ENCODE measurements at regions not wholly inside any gene's neighbourhood (a gene's known extent, or its start where the extent isn't known, plus 50 kb on each side); places are given as distances from the start of the nearest gene placed in this dataset.
A peak's percentile ranks its signal among the peaks of the same experiment; 100 is the strongest.
"Not testable (repeated sequence)": the region's sequence is repeated elsewhere in the genome, so short reads cannot be mapped to it uniquely, and the experiment has no call there.

DNA sequence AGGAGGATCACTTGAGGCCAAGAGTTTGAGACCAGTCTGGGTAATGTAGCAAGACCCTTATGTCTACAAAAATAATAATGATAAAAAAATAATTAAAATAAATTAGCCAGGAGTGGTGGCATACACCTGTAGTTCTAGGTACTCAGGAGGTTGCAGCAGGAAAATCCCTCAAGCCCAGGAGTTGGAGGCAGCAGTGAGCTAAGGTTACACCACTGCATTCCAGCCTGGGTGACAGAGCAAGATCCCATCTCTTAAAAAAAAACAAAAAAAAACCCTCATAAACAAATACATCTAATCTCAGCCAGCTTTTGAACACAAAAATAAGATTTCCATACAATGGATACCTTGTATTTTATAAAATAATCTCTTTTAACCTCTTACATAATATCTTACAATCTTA lies 363.3 kb upstream of the KLF4 start:
- DNase-seq: no peak

DNA sequence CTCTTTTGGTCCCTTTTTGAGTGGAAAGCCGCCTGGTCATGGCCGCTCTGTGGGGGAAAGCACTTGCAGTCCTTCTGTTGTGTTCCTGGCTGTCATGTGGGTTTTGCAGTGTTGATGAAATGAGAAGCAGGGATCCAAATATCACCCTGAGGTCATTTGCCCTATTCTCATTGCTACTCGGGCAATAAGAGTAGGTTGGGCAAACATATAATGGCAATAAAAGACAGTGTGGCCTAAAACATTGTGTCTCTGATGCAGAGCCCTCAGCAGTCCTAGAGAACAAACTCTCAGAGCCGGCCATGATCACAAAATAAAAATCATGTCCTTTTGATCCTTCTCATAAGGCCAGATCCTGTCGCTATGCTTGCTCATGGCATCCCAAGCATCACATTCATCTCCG lies 361.1 kb upstream of the KLF4 start:
- DNase-seq: no peak

DNA sequence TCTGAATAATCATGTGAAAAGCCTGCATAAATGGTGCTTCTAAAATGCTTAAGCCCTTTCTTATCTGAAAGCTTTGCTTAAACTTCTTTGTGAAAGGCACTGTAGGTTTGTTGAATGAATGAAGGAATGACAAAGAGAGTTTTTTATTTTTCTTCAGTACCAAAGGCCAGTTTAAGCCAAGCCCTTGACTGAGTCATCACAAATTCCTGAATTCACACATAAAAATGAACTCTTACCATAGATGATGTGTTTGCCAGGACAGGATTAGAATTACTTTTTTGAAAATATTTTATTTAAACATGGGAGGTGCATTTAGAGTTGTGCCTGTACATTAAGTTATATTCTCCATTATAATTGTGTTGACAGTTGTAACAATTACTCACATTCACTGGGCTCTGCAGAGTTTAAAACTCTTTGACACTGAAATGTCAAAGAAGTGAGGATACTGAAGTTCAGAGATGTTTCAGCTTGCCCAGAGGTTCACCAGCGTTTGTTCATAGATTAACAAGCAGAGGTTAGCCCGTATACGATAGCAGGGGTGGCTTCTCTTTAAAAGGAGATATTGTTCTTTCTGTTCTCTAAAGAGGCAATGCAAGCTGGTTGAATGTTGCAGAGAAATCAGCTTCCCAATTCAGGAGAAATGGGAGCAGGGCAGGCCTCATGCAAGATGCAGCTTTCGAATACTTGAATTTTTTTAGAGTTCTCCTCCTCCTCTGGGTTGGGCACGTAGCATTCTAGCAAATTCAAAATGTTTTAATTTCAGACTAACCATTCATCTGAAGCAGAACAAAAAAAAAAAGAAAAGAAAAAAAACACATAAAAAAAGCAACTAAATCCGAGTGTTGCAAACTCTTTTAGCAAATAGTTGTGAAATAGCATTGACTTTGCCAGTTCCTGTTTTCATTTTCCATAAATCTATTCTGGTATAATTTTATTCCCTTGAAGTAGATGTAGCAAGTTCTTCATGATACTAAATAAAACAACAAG lies 358.7 kb upstream of the KLF4 start:
- no peak for DNase-seq

DNA sequence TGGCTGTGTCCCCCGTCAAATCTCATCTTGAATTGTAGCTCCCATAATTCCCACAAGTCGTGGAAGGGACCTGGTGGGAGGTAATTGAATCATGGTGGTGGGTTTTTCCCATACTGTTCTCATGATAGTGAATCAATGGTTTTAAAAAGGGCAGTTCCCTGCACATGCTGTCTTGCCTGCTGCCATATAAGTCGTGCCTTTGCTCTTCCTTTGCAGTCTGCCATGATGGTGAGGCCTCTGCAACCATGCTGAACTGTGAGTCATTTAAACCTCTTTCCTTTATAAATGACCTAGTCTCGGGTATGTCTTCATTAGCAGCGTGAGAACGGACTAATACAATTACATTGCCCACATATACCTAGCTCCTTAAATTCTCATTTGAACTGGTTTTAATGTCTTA lies 353.0 kb upstream of the KLF4 start:
- no peak for DNase-seq

DNA sequence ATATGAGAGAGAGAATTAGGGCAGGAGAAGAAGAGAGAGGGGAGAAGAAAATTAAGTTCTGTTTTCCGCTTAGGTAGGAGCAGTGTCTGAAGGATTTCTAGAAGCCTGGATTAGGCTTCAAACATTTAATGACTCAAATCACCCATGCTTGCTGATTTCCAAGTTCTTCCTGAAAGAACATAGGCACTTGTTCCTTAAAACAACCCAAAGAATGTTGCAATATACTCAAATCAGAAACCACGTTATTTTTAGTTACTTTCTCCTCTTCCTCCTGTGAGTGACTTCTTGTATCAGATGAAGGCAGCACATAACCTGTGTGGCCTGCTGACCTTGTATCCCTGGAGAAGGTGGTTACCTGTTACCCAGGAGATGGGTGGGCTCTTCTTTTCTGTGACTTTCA lies 351.5 kb upstream of the KLF4 start:
- no peak for DNase-seq

DNA sequence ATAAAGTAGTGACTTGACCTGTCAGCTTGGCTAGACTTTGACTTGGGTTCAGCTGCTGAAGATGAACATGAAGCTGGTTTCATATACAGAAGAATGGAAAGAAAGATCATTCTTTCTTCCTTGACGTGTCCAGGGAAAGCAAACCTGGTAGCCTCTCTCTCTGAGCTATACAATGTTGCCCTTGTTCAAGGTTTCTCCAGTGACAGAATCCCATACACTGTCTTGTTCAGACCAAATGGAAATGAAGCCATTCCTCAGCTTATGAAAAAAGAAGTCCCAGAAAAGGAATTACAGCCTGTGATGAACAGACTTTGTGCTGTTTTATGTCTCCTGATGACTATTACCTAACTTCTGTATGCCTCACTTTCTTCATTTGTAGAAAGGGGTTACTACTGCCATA lies 349.8 kb upstream of the KLF4 start:
- no peak for DNase-seq

DNA sequence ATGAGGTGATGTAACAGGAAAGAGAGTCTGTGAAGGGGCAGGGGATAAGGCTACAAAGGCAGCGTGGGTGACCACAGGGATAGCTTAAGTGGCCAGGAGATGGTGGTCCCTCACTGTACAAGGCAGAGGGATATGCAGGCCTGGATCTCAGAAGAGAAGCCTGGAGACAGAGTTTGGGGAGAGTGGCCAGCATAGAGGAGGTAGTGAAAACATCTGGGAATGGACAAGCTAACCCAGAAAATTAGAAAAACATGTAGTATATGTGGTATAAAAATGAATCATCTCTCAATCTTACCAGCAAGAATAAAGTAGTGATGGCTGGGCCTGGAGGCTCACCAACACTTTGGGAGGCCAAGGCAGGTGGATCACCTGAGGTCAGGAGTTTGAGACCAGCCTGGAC lies 349.2 kb upstream of the KLF4 start:
- DNase-seq: no peak

DNA sequence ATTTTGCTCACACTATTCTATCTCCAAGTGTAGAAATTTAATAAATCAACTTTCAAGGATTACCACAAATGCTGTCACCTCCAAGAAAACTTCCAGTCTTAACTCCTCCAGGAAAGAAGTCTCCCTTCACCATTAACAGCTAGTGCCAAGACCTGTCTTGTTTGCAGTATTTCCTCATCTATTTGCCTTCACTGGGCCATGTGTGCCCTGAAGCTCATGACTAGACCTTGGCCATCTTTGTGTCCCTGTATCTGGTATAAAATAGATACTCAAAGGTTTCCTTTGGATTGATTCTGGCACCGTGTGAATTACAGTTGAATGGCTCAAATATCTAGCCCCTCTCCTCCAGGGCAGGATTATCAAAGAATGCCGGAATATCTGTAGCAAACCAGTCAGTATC lies 346.7 kb upstream of the KLF4 start:
- DNase-seq: no peak

DNA sequence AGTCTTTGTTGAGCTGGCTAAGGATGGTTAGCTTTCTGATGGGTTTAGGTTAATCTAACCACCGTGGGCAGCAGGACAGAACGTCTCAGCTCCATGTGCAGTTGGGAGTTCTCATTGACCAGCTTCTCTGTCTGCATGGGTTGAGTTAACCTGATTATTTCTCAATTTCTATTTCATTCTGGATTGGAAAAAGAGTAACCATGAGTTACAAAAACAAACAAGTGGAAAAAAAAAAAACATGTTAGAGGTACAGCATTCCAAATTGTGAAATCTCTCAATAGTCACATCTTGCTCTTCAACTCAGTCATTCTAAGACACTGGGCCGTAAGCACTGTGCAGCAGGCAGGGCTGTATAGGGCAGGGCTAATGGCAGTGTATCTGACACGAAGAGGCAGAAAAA lies 343.7 kb upstream of the KLF4 start:
- no peak for DNase-seq

DNA sequence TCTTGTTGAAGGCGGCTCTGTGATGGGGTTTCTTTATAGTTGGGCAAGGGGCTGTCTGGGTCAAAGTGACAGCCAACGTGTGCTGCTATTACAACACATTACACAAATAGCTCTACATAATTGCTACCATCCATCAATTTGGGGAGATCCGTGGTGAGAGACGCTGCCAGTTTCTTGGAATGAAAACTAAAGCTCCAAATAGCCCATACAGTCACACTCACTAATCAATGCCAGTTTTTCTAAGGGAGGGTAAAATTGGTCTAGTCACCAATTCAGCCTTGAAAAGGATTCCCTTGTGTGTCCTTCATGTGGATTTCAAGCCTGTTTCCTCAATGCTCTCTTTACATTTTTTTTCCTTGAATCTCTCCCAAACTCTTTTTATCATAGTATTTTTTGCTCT lies 343.3 kb upstream of the KLF4 start:
- no peak for DNase-seq

DNA sequence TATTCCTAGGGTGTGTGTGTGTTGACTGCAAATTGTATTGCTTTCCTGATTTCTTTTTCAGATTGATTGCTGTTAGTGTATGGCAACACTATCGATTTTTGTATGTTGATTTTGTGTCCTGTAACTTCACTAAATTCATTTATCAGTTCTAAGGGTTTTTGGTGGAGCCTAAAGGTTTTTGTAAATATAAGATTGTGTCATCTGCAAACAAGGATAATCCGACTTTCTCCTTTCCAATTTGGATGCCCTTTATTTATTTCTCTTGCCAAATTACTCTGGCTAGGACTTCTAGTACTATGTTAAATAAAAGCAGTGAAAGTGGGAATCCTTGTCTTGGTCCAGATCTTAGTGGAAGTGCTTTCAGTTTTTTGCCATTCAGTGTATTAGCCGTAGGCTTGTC lies 340.9 kb upstream of the KLF4 start:
- no peak for DNase-seq

DNA sequence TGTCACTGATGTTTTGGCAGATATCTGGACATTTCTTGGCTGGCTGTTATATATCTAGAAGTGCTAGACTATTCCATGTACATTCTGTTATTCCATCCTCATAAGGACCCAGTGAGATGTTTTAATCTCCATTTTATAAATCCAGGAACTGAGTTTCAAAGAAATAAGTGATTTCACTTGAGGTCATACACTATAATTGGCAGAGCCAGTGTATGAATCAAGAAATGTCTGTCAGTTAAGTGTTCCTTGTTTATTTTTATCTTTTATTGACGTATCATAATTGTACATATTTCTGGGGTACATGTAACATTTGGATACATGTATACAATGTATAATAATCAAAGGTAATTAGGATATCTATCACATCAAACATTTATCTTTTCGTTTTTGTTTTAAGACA lies 338.3 kb upstream of the KLF4 start:
- DNase-seq: no peak

DNA sequence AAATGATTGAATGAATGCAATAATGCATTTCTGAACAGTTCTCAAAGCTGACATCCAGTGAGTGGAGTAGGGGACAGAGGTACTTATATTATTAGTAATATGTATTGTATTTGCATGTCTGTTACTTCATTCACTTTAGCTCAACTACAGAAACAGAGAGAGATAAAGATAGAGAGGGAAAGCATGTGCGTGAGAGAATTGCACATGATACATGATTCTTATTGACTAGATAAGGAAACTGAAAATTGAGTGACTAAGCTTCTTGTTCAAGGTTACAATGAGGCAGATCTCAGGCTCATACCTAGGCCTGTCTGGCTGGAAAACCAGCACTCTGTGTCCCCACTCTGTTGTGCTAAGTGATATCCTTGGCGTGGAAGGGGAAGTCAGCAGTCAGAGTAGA lies 337.7 kb upstream of the KLF4 start:
- DNase-seq: no peak

DNA sequence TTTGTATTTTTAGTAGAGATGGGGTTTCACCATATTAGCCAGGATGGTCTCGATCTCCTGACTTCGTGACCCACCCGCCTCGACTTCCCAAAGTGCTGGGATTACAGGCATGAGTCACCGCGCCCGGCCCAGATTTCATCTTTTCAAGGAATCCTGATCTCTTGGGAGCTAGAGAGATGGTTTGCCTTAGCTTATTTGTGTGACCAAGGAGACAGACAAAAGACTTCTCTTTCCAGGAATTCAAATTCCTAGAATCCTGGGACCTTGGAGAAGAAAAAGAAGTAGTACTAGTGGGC lies 337.1 kb upstream of the KLF4 start:
- not testable (repeated sequence) for DNase-seq

DNA sequence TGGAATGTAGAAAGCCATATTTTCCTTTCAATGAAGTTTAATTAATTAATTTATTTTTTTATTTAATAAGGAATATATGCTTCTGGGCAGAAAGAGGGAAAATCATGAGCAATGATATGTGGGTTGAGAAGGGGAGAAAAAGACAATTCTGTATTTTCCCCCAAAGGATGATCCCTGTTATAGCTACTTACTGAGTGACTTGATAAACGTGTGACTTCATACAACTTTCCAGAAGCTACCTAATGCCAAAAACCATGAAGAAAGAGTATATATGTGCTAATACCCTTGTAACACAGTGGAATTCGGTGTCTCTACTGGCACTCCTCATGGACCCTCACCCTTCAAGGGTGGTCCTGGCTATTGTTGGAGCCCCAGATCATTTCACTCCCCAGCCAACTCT lies 335.0 kb upstream of the KLF4 start:
- no peak for DNase-seq

DNA sequence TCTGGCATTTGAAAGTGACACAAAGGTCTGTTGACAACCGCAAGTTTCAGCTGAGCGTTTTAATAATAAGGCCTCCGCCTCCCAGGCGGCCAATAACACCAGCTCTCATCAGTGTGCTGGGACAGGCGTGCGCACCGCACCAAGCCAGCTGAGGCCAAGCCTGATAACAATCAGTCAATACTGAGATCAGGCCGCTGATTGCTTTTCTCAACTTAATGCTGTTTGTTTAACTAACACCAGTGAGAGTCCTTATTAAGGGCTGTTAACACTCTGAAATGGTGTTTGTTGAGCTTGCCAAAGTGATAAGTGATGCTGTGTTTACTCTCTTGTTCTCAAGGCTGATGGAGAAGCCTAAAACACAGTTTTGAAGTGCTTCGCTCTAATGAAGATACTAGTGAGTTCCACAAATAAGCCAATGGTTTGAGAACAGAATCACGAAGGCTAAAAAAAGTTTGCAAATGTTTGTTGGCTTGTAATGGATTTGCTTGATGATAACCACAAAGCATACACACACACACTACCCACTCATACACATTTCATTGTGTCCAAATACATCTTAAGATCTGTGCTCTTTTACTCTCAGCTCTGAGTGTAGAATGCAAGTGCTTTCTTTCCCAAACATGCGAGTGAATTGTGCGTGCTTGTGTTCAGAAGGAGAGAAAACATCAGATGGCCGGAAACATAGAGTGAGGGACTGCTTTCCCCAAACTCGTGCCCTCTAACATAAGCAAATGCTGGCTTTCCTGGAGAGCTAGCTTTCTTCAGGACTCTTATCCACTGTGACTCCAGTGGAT lies 330.4 kb upstream of the KLF4 start:
- DNase-seq: peak; percentile 30

DNA sequence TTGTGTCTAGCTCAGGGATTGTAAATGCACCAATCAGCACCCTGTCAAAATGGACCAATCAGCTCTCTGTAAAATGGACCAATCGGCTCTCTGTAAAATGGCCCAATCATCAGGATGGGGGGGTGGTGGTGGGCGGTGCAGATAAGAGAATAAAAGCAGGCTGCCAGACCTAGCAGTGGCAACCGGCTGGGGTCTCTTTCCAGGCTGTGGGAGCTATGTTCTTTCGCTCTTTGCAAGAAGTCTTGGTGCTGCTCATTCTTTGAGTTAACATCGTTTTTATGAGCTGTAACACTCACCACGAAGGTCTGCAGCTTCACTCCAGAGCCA lies 328.9 kb upstream of the KLF4 start:
- not testable (repeated sequence) for DNase-seq

DNA sequence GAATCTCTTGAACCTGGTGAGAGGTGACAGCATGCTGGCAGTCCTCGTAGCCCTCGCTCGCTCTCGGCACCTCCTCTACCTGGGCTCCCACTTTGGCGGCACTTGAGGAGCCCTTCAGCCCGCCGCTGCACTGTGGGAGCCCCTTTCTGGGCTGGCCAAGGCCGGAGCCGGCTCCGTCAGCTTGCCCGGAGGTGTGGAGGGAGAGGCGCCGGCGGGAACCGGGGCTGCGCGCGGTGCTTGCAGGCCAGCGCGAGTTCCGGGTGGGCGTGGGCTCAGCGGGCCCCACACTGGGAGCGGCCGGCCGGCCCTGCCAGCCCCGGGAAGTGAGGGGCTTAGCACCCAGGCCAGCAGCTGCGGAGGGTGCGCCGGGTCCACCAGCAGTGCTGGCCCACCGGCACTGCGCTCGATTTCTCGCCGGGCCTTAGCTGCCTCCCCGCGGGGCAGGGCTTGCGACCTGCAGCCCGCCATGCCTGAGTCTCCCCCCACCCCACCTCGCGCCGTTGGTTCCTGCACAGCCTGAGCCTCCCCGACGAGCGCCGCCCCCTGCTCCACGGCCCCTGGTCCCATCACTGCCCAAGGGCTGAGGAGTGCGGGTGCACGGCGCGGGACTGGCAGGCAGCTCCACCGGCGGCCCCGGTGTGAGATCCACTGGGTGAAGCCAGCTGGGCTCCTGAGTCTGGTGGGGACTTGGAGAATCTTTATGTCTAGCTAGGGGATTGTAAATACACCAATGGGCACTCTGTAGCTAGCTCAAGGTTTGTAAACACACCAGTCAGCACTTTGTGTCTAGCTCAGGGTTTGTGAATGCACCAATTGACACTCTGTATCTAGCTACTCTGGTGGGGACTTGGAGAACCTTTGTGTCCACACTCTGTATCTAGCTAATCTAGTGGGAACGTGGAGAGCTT lies 328.3 kb upstream of the KLF4 start:
- DNase-seq: not testable (repeated sequence)

DNA sequence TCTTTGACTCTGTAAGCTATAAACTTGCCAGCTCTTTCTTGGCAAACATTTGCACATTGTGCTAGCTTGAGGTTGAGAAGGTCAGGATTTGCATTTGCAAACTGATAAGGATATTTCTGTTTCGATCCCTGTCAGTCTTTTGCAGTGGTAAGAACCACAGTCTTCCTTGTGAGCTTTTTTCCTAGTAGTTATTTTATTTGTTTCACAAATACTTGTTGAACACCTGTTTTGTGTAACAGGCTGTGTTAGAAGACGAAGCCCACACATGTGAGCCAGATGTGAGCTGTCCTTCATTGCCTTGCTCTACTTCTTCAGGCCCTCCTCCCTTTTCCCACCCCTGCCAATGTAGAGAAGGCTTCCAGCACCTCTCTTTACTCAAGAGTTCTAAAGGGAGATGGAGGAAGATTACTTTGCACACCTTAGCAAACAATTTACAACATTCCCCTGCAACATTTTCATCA lies 327.0 kb upstream of the KLF4 start:
- DNase-seq: peak; percentile 71

DNA sequence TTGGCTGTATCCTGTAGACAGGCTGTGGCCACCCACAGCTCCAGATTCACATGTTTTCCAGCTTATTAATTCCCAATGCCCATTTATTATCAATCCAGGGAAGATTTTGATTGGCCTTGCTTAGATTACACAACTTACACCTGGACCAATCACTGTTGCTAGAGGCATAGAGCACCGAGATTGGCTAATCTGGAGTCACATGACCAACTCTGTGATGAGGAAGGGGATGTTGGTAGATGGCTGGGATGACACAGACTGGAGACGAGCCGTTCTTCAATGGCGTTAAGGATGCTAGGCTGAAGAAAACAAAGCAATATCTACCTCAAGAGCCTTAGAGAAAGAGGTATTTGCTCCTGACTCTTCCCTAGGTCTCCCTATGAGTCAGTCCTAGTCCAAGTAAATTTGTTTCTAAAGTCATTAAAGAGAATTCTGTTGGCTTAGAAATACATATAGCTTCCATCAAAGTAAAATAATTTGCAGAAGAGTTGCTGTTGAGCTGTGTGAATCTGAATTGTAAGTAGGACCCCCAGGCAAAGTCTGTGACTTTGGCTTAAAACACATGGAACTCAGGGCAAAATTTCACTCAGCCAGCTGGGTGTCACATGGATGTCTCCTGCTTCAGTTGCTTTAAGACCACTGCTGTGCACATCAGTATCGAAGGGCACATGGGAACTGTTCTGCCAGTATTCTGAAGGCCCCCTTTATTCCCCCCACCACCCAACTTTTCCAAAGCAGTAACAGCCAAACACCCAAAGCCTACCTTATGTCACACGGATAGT lies 326.4 kb upstream of the KLF4 start:
- DNase-seq: peak; percentile 62

DNA sequence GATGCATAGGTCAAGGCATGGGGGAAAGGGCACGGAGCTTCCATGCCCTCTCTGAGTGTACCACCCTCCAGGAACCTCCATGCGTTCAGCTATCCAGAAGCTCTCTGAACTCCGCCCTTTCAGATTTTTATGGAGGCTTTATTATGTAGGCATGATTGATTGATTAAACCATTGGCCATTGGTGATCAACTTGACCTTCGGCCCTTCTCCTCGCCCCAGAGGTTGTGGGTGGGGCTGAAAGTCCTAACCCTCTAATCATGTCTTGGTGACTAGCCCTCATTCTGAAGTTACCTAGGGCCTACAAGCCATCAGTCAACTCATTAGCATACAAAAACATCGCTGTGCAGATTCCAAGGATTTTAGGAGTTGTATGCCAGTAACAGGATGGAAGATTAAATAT lies 323.7 kb upstream of the KLF4 start:
- no peak for DNase-seq

DNA sequence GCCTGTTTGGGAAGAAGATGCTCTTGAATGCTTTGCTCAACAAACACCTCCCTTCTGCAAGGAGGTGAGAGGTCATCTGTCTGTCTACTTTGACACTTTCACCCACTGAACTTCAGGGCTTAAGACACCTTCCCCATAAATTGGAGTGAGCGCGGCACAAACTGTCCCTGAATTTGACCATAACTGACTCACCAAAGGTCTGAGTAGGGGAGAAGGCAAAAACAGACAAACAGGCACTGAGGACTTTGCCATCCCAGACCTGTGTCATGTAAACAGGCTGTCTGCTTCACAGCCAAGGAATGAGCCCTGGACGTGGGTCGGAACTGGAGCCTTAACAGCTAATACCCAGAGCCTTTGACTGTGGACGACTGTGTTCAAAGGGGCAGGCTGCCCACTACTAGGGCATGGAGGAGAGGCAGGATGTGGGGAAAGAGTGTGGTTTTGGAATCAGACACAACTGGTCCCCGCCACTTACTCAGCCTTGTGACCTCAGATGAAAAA lies 320.9 kb upstream of the KLF4 start:
- no peak for DNase-seq

Data from NCI-H526 treated with DMSO at 0.1 percent for 48 hours (cell line).